NCI-H1417 (cell line): ENCODE measurements at regions not wholly inside any gene's neighbourhood (a gene's known extent, or its start where the extent isn't known, plus 50 kb on each side); places are given as distances from the start of the nearest gene placed in this dataset.
A peak's percentile ranks its signal among the peaks of the same experiment; 100 is the strongest.

ENCODE experiments used
- DNase-seq, 3 experiments: peaks; one replicate each; lab custom pipeline; 2025; lab: John Stamatoyannopoulos, UW

- no peak for DNase-seq
Measured at GRCh38 chr1:229111703-229112319, 159.1 kb upstream of the RAB4A start.

GRCh38 chr1:229112832-229113548 lies 157.9 kb upstream of the RAB4A start:
- no peak for DNase-seq

- no peak for DNase-seq
Measured at GRCh38 chr1:229114315-229114714, 156.6 kb upstream of the RAB4A start.

- peak in 1 of 3 experiments; percentile 11 for DNase-seq
Measured at GRCh38 chr1:229114850-229115365, 156.0 kb upstream of the RAB4A start.

GRCh38 chr1:229116114-229116513 lies 154.8 kb upstream of the RAB4A start:
- no peak for DNase-seq

GRCh38 chr1:229117664-229118300 lies 153.1 kb upstream of the RAB4A start:
- peak in 2 of 3 experiments; percentile 15 to 49 for DNase-seq

GRCh38 chr1:229118477-229119061 lies 152.3 kb upstream of the RAB4A start:
- DNase-seq: no peak

- DNase-seq: no peak
Measured at GRCh38 chr1:229119161-229119560, 151.8 kb upstream of the RAB4A start.

- DNase-seq: no peak
Measured at GRCh38 chr1:229119876-229120275, 151.0 kb upstream of the RAB4A start.

- peak in 1 of 3 experiments; percentile 15 for DNase-seq
Measured at GRCh38 chr1:229121845-229122436, 149.0 kb upstream of the RAB4A start.

- DNase-seq: no peak
Measured at GRCh38 chr1:229122606-229123005, 148.3 kb upstream of the RAB4A start.

GRCh38 chr1:229124116-229124515 lies 146.8 kb upstream of the RAB4A start:
- no peak for DNase-seq

GRCh38 chr1:229124520-229125124 lies 146.3 kb upstream of the RAB4A start:
- DNase-seq: no peak

GRCh38 chr1:229127301-229127700 lies 143.6 kb upstream of the RAB4A start:
- DNase-seq: no peak

- DNase-seq: no peak
Measured at GRCh38 chr1:229128066-229128608, 142.8 kb upstream of the RAB4A start.

- no peak for DNase-seq
Measured at GRCh38 chr1:229129301-229130027, 141.4 kb upstream of the RAB4A start.

- DNase-seq: no peak
Measured at GRCh38 chr1:229130028-229130668, 140.8 kb upstream of the RAB4A start.

- peak in 1 of 3 experiments; percentile 30 for DNase-seq
Measured at GRCh38 chr1:229131243-229132105, 139.4 kb upstream of the RAB4A start.

GRCh38 chr1:229132106-229132443 lies 138.8 kb upstream of the RAB4A start:
- no peak for DNase-seq
